ENCODE measurements at regions not wholly inside any gene's neighbourhood (a gene's known extent, or its start where the extent isn't known, plus 50 kb on each side); places are given as distances from the start of the nearest gene placed in this dataset.
"Not testable (repeated sequence)": the region's sequence is repeated elsewhere in the genome, so short reads cannot be mapped to it uniquely, and the experiment has no call there.

- TF ChIP-seq POLR2AphosphoS5 (IDR thresholded peaks at IDR 0.05) (no peak), CTCF (IDR thresholded peaks at IDR 0.05) (no peak), EP300 (IDR thresholded peaks at IDR 0.05) (no peak), POLR2A (IDR thresholded peaks at IDR 0.05) (no peak)
- no peak overlapping the region for H3K4me3 ChIP-seq
- H3K27me3 ChIP-seq, result no peaks in the 10 kb centered on the region
- DNase-seq (ENCODE audit: low spot score in 2 of 2), result no peak
- H3K36me3 ChIP-seq, result no peaks in the 10 kb centered on the region
- 82% methylated on average over 1 of the region's 1 CpG for whole genome bisulfite sequencing
- peaks cover 3% of the 10 kb centered on the region for H3K9me3 ChIP-seq
- no peaks in the 10 kb centered on the region for H3K4me1 ChIP-seq
- H3K27ac ChIP-seq, result no peak overlapping the region
Measured at GRCh38 chr12:83559650-83560049, 872.9 kb downstream of the TMTC2 start.

- not testable (repeated sequence) for DNase-seq (ENCODE audit: low spot score in 2 of 2); H3K36me3 ChIP-seq; H3K27me3 ChIP-seq; H3K4me3 ChIP-seq; H3K9me3 ChIP-seq; H3K27ac ChIP-seq; H3K4me1 ChIP-seq
- WGBS, result 97% methylated on average over 5 of the region's 7 CpGs
Measured at GRCh38 chr12:83556040-83556439, 869.3 kb downstream of the TMTC2 start.

GRCh38 chr12:83541446-83541845 is 854.7 kb downstream of the TMTC2 start:
- no peak overlapping the region for H3K4me3 ChIP-seq

GRCh38 chr12:83538361-83538965 is 851.8 kb downstream of the TMTC2 start:
- Histone ChIP-seq H3K4me3 (no peak overlapping the region), H3K36me3 (no peaks in the 10 kb centered on the region), H3K4me1 (no peaks in the 10 kb centered on the region), H3K27ac (no peak overlapping the region), H3K9me3 (no peaks in the 10 kb centered on the region), H3K27me3 (no peaks in the 10 kb centered on the region)
- no peak for DNase-seq (ENCODE audit: low spot score in 2 of 2)
- TF ChIP-seq POLR2AphosphoS5 (IDR thresholded peaks at IDR 0.05) (no peak), POLR2A (IDR thresholded peaks at IDR 0.05) (no peak), CTCF (IDR thresholded peaks at IDR 0.05) (no peak), EP300 (IDR thresholded peaks at IDR 0.05) (no peak)
- 57% methylated on average over 3 of the region's 3 CpGs for WGBS

More at GRCh38 chr12:83541446-83541845, 854.7 kb downstream of the TMTC2 start:
- H3K9me3 ChIP-seq, result no peaks in the 10 kb centered on the region
- TF ChIP-seq EP300 (IDR thresholded peaks at IDR 0.05), result no peak
- no peak for TF ChIP-seq CTCF (IDR thresholded peaks at IDR 0.05)
- no peak for TF ChIP-seq POLR2AphosphoS5 (IDR thresholded peaks at IDR 0.05)
- TF ChIP-seq POLR2A (IDR thresholded peaks at IDR 0.05), result no peak
- H3K4me1 ChIP-seq, result no peaks in the 10 kb centered on the region
- no peaks in the 10 kb centered on the region for H3K36me3 ChIP-seq
- no peaks in the 10 kb centered on the region for H3K27me3 ChIP-seq
- no peak overlapping the region for H3K27ac ChIP-seq
- no peak for DNase-seq (ENCODE audit: low spot score in 2 of 2)

GRCh38 chr12:83537428-83538053 is 850.8 kb downstream of the TMTC2 start:
- 71% methylated on average over 4 of the region's 4 CpGs for WGBS
- no peaks in the 10 kb centered on the region for H3K4me1 ChIP-seq

More at GRCh38 chr12:83537428-83538053, 850.8 kb downstream of the TMTC2 start:
- TF ChIP-seq POLR2A (IDR thresholded peaks at IDR 0.05), result no peak
- TF ChIP-seq CTCF (IDR thresholded peaks at IDR 0.05), result no peak
- TF ChIP-seq POLR2AphosphoS5 (IDR thresholded peaks at IDR 0.05), result no peak
- TF ChIP-seq EP300 (IDR thresholded peaks at IDR 0.05), result no peak
- Histone ChIP-seq H3K9me3 (no peaks in the 10 kb centered on the region), H3K36me3 (no peaks in the 10 kb centered on the region), H3K27me3 (no peaks in the 10 kb centered on the region), H3K27ac (no peak overlapping the region), H3K4me3 (no peak overlapping the region)
- DNase-seq (ENCODE audit: low spot score in 2 of 2), result no peak
